ENCODE measurements at regions not wholly inside any gene's neighbourhood (a gene's known extent, or its start where the extent isn't known, plus 50 kb on each side); places are given as distances from the start of the nearest gene placed in this dataset.

DNA sequence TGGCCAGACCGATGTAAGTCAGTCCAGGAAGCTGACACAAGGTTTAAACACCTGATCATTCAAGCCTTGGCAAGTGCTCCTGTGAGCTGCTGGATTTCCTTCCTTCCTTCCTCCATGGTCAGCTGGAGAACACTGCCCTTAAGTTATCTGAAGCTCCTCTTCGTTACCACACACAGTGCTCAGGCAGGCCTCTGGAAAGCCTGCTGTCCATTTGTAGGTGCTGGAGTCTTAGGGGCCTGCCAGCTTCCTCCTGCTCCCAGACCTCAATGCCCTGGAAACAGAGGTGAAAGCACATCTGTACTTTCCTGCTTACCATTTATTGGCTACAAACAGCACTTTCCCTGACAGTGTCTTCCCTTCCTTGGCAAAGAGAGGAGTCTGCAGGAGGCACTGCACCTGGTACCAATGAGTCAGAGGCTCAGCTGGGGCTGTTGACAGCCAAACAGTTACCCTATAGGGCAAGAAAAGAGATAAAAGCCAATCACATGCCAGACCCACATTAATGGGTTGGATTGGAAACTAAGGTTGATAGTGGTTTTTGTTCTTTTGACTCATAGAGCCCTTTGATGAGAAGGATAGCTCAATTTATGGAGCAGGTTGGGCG lies 72.6 kb upstream of the PUM3 start:
- WGBS, result 91% methylated on average over 3 of the region's 3 CpGs
- Histone ChIP-seq H3K4me2 (ENCODE audit: low read length, poor library complexity, severe bottlenecking) (no peak overlapping the region), H3K27me3 (ENCODE audit: control insufficient read depth in 1 of 2, insufficient read depth in 1 of 2, low read length in 2 of 2) (peaks cover 0 to 8% of the 10 kb centered on the region in 2 experiments)

DNA sequence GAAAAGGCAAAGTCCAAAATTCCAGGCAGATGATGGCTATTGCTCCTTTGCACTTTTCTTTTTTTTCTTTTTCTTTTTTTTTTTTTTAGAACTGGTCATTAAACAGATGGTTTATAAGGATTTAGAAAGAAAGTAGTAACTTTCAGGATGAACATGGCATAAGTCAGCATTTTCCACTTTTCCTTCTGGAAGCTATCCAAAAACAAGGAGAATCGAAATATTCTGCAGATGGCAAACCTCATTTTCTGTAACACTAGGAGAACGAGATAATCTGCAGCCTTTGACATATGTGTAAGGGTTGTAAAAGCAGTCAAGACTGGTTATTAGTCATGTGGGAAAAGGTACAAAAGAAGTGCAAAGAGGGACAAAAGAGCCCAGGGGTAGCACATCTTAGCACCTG lies 69.1 kb upstream of the PUM3 start:
- H2BK120ac ChIP-seq (ENCODE audit: low read depth, low read length), result no peak overlapping the region
- H3K4me3 ChIP-seq (ENCODE audit: insufficient read depth in 1 of 2, low read depth in 1 of 2, low read length in 2 of 2), result no peak overlapping the region
- no peak overlapping the region for H2AFZ ChIP-seq (ENCODE audit: low read depth, low read length)
- no peak overlapping the region for H3K23ac ChIP-seq (ENCODE audit: low read length in 2 of 2)
- no peak overlapping the region for H3K4me2 ChIP-seq (ENCODE audit: low read length, poor library complexity, severe bottlenecking)
- H3K4ac ChIP-seq (ENCODE audit: low read depth in 1 of 2, low read length in 2 of 2), result no peak overlapping the region
- H3K18ac ChIP-seq (ENCODE audit: low read depth in 1 of 2, low read length in 2 of 2), result no peak overlapping the region
- H3K14ac ChIP-seq (ENCODE audit: low read length in 2 of 2), result no peak overlapping the region
- H4K8ac ChIP-seq (ENCODE audit: low read length), result no peak overlapping the region
- no peak for DNase-seq
- H3K9me3 ChIP-seq (ENCODE audit: control insufficient read depth, low read length), result no peaks in the 10 kb centered on the region
- no peaks in the 10 kb centered on the region for H3K36me3 ChIP-seq (ENCODE audit: control insufficient read depth in 1 of 2, insufficient read depth in 2 of 2, low read depth in 1 of 2, low read length in 2 of 2)
- H3K27me3 ChIP-seq (ENCODE audit: control insufficient read depth in 1 of 2, insufficient read depth in 1 of 2, low read length in 2 of 2), result peaks cover 0 to 8% of the 10 kb centered on the region in 2 experiments
- 70% methylated on average over 2 of the region's 2 CpGs for WGBS
- no peak overlapping the region for H2BK15ac ChIP-seq (ENCODE audit: low read depth, poor library complexity, severe bottlenecking)
- no peak overlapping the region for H2BK5ac ChIP-seq (ENCODE audit: low read depth, low read length, poor library complexity, severe bottlenecking)
- no peak overlapping the region for H2BK12ac ChIP-seq (ENCODE audit: low read length in 2 of 2)
- H3K4me1 ChIP-seq (ENCODE audit: control insufficient read depth, insufficient read depth, low read depth, low read length), result no peaks in the 10 kb centered on the region
- no peak overlapping the region for H4K91ac ChIP-seq (ENCODE audit: low read length)
- no peak overlapping the region for H3K9ac ChIP-seq (ENCODE audit: low read length)
- no peaks in the 10 kb centered on the region for H3K79me1 ChIP-seq (replicated peaks; ENCODE audit: low read length, poor library complexity, severe bottlenecking)
- H3K27ac ChIP-seq (ENCODE audit: low read length, poor library complexity, severe bottlenecking), result no peak overlapping the region
- no peak overlapping the region for H2AK5ac ChIP-seq (ENCODE audit: low read length, severe bottlenecking)

More for the DNA sequence above, 72.6 kb upstream of the PUM3 start:
- Histone ChIP-seq H3K4me3 (ENCODE audit: insufficient read depth in 1 of 2, low read depth in 1 of 2, low read length in 2 of 2) (no peak overlapping the region), H3K23ac (ENCODE audit: low read length in 2 of 2) (no peak overlapping the region), H3K14ac (ENCODE audit: low read length in 2 of 2) (no peak overlapping the region), H3K36me3 (ENCODE audit: control insufficient read depth in 1 of 2, insufficient read depth in 2 of 2, low read depth in 1 of 2, low read length in 2 of 2) (no peaks in the 10 kb centered on the region), H2BK15ac (ENCODE audit: low read depth, poor library complexity, severe bottlenecking) (no peak overlapping the region), H4K91ac (ENCODE audit: low read length) (no peak overlapping the region), H2AFZ (ENCODE audit: low read depth, low read length) (no peak overlapping the region), H2BK12ac (ENCODE audit: low read length in 2 of 2) (no peak overlapping the region), H2AK5ac (ENCODE audit: low read length, severe bottlenecking) (no peak overlapping the region), H3K9ac (ENCODE audit: low read length) (no peak overlapping the region), H3K4ac (ENCODE audit: low read depth in 1 of 2, low read length in 2 of 2) (no peak overlapping the region), H3K9me3 (ENCODE audit: control insufficient read depth, low read length) (no peaks in the 10 kb centered on the region), H2BK120ac (ENCODE audit: low read depth, low read length) (no peak overlapping the region), H3K18ac (ENCODE audit: low read depth in 1 of 2, low read length in 2 of 2) (no peak overlapping the region), H3K79me1 (replicated peaks; ENCODE audit: low read length, poor library complexity, severe bottlenecking) (no peaks in the 10 kb centered on the region), H3K4me1 (ENCODE audit: control insufficient read depth, insufficient read depth, low read depth, low read length) (no peaks in the 10 kb centered on the region), H2BK5ac (ENCODE audit: low read depth, low read length, poor library complexity, severe bottlenecking) (no peak overlapping the region), H4K8ac (ENCODE audit: low read length) (no peak overlapping the region), H3K27ac (ENCODE audit: low read length, poor library complexity, severe bottlenecking) (no peak overlapping the region)
- no peak for DNase-seq

DNA sequence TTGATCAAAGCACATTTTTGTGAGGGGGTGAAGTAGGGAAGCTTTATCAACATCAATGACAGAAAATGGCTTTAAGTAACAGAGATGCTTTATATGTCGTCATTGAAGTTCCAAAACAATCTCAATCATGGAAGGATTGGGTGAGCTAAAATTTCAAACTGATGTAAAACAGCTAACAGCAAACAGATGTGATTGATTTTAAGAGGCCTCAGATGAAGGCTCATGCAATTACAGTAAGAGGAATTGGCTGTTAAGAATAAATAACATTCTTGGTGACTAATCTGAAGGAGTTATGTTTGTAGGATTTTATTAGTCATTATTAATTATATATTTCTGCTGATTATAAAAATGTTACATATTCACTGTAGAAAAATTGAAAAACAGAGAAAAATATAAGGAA lies 63.5 kb upstream of the PUM3 start:
- no peak for DNase-seq
- Histone ChIP-seq H3K4me3 (ENCODE audit: insufficient read depth in 1 of 2, low read depth in 1 of 2, low read length in 2 of 2) (no peak overlapping the region), H4K8ac (ENCODE audit: low read length) (no peak overlapping the region), H2BK120ac (ENCODE audit: low read depth, low read length) (no peak overlapping the region), H3K18ac (ENCODE audit: low read depth in 1 of 2, low read length in 2 of 2) (no peak overlapping the region), H3K9me3 (ENCODE audit: control insufficient read depth, low read length) (peaks cover 1% of the 10 kb centered on the region), H2AFZ (ENCODE audit: low read depth, low read length) (no peak overlapping the region), H4K91ac (ENCODE audit: low read length) (no peak overlapping the region), H3K79me1 (replicated peaks; ENCODE audit: low read length, poor library complexity, severe bottlenecking) (no peaks in the 10 kb centered on the region), H2BK12ac (ENCODE audit: low read length in 2 of 2) (no peak overlapping the region), H3K27me3 (ENCODE audit: control insufficient read depth in 1 of 2, insufficient read depth in 1 of 2, low read length in 2 of 2) (peaks cover 0 to 4% of the 10 kb centered on the region in 2 experiments), H3K4ac (ENCODE audit: low read depth in 1 of 2, low read length in 2 of 2) (no peak overlapping the region), H3K23ac (ENCODE audit: low read length in 2 of 2) (no peak overlapping the region), H3K27ac (ENCODE audit: low read length, poor library complexity, severe bottlenecking) (no peak overlapping the region), H3K14ac (ENCODE audit: low read length in 2 of 2) (no peak overlapping the region), H3K4me1 (ENCODE audit: control insufficient read depth, insufficient read depth, low read depth, low read length) (no peaks in the 10 kb centered on the region), H3K36me3 (ENCODE audit: control insufficient read depth in 1 of 2, insufficient read depth in 2 of 2, low read depth in 1 of 2, low read length in 2 of 2) (no peaks in the 10 kb centered on the region), H3K9ac (ENCODE audit: low read length) (no peak overlapping the region), H2BK15ac (ENCODE audit: low read depth, poor library complexity, severe bottlenecking) (no peak overlapping the region), H2BK5ac (ENCODE audit: low read depth, low read length, poor library complexity, severe bottlenecking) (no peak overlapping the region), H2AK5ac (ENCODE audit: low read length, severe bottlenecking) (no peak overlapping the region), H3K4me2 (ENCODE audit: low read length, poor library complexity, severe bottlenecking) (no peak overlapping the region)
- WGBS, result 91% methylated on average over 1 of the region's 1 CpG

DNA sequence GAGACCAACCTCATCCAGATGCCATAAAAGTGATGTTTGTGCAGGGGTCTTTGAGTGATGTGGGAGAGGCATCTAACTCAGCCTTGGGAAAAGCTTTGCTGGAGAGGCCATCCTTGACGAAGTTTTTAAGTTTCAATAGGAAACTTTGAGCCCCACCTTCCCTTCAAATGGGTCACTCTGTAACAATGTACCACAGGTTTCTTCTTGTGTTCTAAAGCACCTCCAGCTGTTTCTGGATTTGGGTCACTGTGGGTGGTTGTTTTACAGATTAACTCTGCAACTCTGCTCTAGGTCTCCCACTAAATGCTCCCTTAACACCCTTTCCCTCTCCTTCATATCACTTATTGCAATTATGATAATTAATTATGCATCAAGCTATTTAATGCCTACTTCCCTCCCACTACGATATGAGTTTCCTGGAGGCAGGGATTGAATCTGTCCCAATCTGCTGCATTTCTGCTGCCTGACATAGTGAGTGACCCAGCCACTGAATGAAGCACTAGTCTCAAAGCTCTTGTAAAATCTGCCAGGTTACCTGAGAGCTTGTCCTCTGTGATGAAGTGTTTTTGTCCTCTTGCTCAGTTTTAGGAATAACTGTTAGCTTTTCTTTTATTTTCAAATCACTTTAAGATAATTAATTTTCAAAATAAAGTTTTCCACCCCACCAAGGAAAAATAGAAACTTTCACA lies 60.5 kb upstream of the PUM3 start:
- Histone ChIP-seq H2BK120ac (ENCODE audit: low read depth, low read length) (no peak overlapping the region), H2BK15ac (ENCODE audit: low read depth, poor library complexity, severe bottlenecking) (no peak overlapping the region), H3K9me3 (ENCODE audit: control insufficient read depth, low read length) (peaks cover 4% of the 10 kb centered on the region), H3K14ac (ENCODE audit: low read length in 2 of 2) (no peak overlapping the region), H3K27ac (ENCODE audit: low read length, poor library complexity, severe bottlenecking) (no peak overlapping the region), H3K9ac (ENCODE audit: low read length) (no peak overlapping the region), H2AFZ (ENCODE audit: low read depth, low read length) (no peak overlapping the region), H3K18ac (ENCODE audit: low read depth in 1 of 2, low read length in 2 of 2) (no peak overlapping the region), H2BK5ac (ENCODE audit: low read depth, low read length, poor library complexity, severe bottlenecking) (peak overlapping the region; percentile 4), H3K27me3 (ENCODE audit: control insufficient read depth in 1 of 2, insufficient read depth in 1 of 2, low read length in 2 of 2) (peaks cover 0 to 4% of the 10 kb centered on the region in 2 experiments), H4K8ac (ENCODE audit: low read length) (no peak overlapping the region), H2BK12ac (ENCODE audit: low read length in 2 of 2) (no peak overlapping the region), H4K91ac (ENCODE audit: low read length) (no peak overlapping the region), H3K4ac (ENCODE audit: low read depth in 1 of 2, low read length in 2 of 2) (no peak overlapping the region), H2AK5ac (ENCODE audit: low read length, severe bottlenecking) (no peak overlapping the region), H3K4me3 (ENCODE audit: insufficient read depth in 1 of 2, low read depth in 1 of 2, low read length in 2 of 2) (no peak overlapping the region), H3K23ac (ENCODE audit: low read length in 2 of 2) (no peak overlapping the region), H3K79me1 (replicated peaks; ENCODE audit: low read length, poor library complexity, severe bottlenecking) (no peaks in the 10 kb centered on the region), H3K4me1 (ENCODE audit: control insufficient read depth, insufficient read depth, low read depth, low read length) (no peaks in the 10 kb centered on the region), H3K36me3 (ENCODE audit: control insufficient read depth in 1 of 2, insufficient read depth in 2 of 2, low read depth in 1 of 2, low read length in 2 of 2) (no peaks in the 10 kb centered on the region), H3K4me2 (ENCODE audit: low read length, poor library complexity, severe bottlenecking) (no peak overlapping the region)
- no peak for DNase-seq
- WGBS, result 65% methylated on average over 1 of the region's 2 CpGs
